Hepatocyte (in vitro differentiated cells): ENCODE measurements at regions not wholly inside any gene's neighbourhood (a gene's known extent, or its start where the extent isn't known, plus 50 kb on each side); places are given as distances from the start of the nearest gene placed in this dataset.

ENCODE experiments used
- EZH2 ChIP-seq: fragments of 200-600 bp; sonication (generic); IDR thresholded peaks from 2 replicates; pipeline ENCODE4 v1.6.1; 2016; ENCODE audit warnings: antibody characterized with exemption, mild to moderate bottlenecking, borderline replicate concordance
- EZH2phosphoT487 ChIP-seq: fragments of 200-600 bp; sonication (generic); IDR thresholded peaks from one replicate; pipeline ENCODE4 v1.6.1; 2018; ENCODE audit warnings: antibody characterized with exemption, mild to moderate bottlenecking, low read depth, moderate library complexity; ENCODE audit not compliant: unreplicated experiment, severe bottlenecking
- TF ChIP-seq, protein P1 (sequence below): fragments of 200-600 bp; sonication (generic); IDR thresholded peaks from 2 replicates; pipeline ENCODE4 v1.5.1; 2016; ENCODE audit warnings: antibody characterized with exemption, mild to moderate bottlenecking; ENCODE audit not compliant: poor library complexity

GRCh38 chr18:3392467-3392855, 57.5 kb upstream of the TGIF1 start:
- TF ChIP-seq, protein P1, sequence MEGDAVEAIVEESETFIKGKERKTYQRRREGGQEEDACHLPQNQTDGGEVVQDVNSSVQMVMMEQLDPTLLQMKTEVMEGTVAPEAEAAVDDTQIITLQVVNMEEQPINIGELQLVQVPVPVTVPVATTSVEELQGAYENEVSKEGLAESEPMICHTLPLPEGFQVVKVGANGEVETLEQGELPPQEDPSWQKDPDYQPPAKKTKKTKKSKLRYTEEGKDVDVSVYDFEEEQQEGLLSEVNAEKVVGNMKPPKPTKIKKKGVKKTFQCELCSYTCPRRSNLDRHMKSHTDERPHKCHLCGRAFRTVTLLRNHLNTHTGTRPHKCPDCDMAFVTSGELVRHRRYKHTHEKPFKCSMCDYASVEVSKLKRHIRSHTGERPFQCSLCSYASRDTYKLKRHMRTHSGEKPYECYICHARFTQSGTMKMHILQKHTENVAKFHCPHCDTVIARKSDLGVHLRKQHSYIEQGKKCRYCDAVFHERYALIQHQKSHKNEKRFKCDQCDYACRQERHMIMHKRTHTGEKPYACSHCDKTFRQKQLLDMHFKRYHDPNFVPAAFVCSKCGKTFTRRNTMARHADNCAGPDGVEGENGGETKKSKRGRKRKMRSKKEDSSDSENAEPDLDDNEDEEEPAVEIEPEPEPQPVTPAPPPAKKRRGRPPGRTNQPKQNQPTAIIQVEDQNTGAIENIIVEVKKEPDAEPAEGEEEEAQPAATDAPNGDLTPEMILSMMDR = no peak
- no peak for TF ChIP-seq EZH2
- TF ChIP-seq EZH2phosphoT487 = no peak
